Colonic mucosa (tissue), 4 donors: ENCODE measurements at regions not wholly inside any gene's neighbourhood (a gene's known extent, or its start where the extent isn't known, plus 50 kb on each side); places are given as distances from the start of the nearest gene placed in this dataset.

Experiments used
- DNase-seq: peaks from one replicate; pipeline ENCODE4 v3.0.0-alpha.2; 2020
- H3K27ac ChIP-seq: fragments of 200-600 bp; one replicate; pipeline ENCODE4 v1.8.0; 2021
- H3K27me3 ChIP-seq: fragments of 200-600 bp; one replicate; pipeline ENCODE4 v1.8.0; 2021
- H3K36me3 ChIP-seq: fragments of 200-600 bp; one replicate; pipeline ENCODE4 v1.8.0; 2021
- H3K4me1 ChIP-seq: fragments of 200-600 bp; one replicate; pipeline ENCODE4 v1.8.0; 2021; ENCODE audit warnings: mild to moderate bottlenecking
- H3K4me3 ChIP-seq: fragments of 200-600 bp; one replicate; pipeline ENCODE4 v1.8.0; 2021
- H3K9ac ChIP-seq, 2 donors: one replicate each; pipeline ENCODE4 v1.7.0; 2013; ENCODE audit warnings: control low read depth in 2 of 2, low read depth in 2 of 2, low read length in 2 of 2
- H3K9me3 ChIP-seq: fragments of 200-600 bp; one replicate; pipeline ENCODE4 v1.8.0; 2021
- intact Hi-C: fragments of 100-400 bp; cut with DNase I; formaldehyde crosslinking; loops from one replicate; pipeline ENCODE4 v1.14.1; 2022
- TF ChIP-seq, protein P1 (sequence below): fragments of 200-600 bp; IDR thresholded peaks from one replicate; pipeline ENCODE4 v1.8.0; 2022; ENCODE audit warnings: antibody characterized with exemption, mild to moderate bottlenecking
- donor health status: healthy.
- donor health status: DM: no; HTN: no; CAD: no.
- donor health status: DM: no; HTN: no; CAD: no.

DNA sequence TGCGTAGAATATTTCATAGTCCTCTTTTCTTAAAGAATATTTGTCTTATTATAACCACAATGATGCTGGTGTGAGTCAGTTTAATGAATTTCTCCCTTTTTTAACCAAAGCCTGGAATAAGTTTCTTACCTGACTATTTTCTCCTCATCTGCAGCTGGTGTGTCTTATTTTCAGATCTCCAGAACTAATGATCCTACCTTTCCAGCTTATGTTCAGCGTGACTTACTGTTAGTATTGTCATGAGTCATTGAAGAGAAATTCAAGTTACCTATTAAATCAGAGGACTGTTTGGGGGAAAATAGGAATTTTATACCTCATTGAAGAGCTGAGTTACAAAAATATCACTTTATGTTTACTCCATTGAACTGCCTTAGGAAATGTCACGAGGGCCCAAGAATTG lies 482.1 kb downstream of the RWDD3 start:
- intact Hi-C loops = no loop called here
- H3K4me3 ChIP-seq = no peak overlapping the region
- no peaks in the 10 kb centered on the region for H3K9me3 ChIP-seq
- H3K9ac ChIP-seq = no peak overlapping the region
- no peak for DNase-seq
- H3K27ac ChIP-seq = no peak overlapping the region
- H3K27me3 ChIP-seq = no peaks in the 10 kb centered on the region
- no peaks in the 10 kb centered on the region for H3K4me1 ChIP-seq
- H3K36me3 ChIP-seq = no peaks in the 10 kb centered on the region
- TF ChIP-seq, protein P1, sequence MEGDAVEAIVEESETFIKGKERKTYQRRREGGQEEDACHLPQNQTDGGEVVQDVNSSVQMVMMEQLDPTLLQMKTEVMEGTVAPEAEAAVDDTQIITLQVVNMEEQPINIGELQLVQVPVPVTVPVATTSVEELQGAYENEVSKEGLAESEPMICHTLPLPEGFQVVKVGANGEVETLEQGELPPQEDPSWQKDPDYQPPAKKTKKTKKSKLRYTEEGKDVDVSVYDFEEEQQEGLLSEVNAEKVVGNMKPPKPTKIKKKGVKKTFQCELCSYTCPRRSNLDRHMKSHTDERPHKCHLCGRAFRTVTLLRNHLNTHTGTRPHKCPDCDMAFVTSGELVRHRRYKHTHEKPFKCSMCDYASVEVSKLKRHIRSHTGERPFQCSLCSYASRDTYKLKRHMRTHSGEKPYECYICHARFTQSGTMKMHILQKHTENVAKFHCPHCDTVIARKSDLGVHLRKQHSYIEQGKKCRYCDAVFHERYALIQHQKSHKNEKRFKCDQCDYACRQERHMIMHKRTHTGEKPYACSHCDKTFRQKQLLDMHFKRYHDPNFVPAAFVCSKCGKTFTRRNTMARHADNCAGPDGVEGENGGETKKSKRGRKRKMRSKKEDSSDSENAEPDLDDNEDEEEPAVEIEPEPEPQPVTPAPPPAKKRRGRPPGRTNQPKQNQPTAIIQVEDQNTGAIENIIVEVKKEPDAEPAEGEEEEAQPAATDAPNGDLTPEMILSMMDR = no peak

DNA sequence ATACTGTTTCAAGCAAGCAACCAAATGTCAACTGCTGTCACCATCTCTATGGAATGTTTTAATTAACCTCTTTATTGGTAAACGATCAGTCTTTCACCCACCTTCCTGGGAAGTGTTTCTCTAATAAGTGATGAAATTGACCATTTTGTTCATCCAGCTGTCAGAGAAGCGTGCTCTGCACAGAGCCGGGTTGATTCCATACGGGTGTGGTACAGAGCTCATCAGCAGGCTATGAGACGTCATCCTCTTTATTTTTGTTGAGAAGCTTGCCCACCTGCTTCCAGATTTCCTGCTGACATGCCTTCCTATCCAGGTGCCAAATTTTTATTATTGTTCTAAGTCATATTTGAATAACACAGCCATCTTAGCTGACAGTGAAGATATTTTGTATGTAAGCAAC lies 482.5 kb downstream of the RWDD3 start:
- no peaks in the 10 kb centered on the region for H3K36me3 ChIP-seq
- no peak overlapping the region for H3K27ac ChIP-seq
- intact Hi-C loops = no loop called here
- H3K4me3 ChIP-seq = no peak overlapping the region
- TF ChIP-seq, protein P1 = no peak
- no peak overlapping the region for H3K9ac ChIP-seq
- DNase-seq = no peak
- H3K27me3 ChIP-seq = no peaks in the 10 kb centered on the region
- no peaks in the 10 kb centered on the region for H3K4me1 ChIP-seq
- no peaks in the 10 kb centered on the region for H3K9me3 ChIP-seq

DNA sequence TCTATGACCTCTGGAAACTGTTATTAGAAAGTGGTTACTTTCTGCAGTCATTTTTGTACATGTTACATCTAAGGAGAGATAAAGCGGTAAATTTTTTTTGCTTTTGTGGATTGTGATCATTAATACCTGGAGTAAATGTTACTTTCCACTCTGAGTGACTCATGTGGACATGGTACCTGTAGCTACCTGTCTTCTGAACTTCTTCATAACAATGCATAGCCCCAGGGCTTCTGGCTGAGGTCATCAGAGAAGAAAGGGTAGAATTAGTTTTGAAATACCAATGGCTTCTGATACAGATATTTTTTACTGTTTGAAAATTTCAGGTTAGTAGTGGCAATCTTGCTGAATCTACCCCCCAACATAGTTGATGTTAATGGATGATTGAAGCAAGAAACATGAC lies 489.3 kb downstream of the RWDD3 start:
- TF ChIP-seq, protein P1 = no peak
- H3K27ac ChIP-seq = no peak overlapping the region
- no peaks in the 10 kb centered on the region for H3K4me1 ChIP-seq
- H3K36me3 ChIP-seq = no peaks in the 10 kb centered on the region
- H3K9ac ChIP-seq = no peak overlapping the region
- H3K27me3 ChIP-seq = no peaks in the 10 kb centered on the region
- intact Hi-C loops = no loop called here
- H3K9me3 ChIP-seq = no peaks in the 10 kb centered on the region
- DNase-seq = no peak
- H3K4me3 ChIP-seq = no peak overlapping the region

DNA sequence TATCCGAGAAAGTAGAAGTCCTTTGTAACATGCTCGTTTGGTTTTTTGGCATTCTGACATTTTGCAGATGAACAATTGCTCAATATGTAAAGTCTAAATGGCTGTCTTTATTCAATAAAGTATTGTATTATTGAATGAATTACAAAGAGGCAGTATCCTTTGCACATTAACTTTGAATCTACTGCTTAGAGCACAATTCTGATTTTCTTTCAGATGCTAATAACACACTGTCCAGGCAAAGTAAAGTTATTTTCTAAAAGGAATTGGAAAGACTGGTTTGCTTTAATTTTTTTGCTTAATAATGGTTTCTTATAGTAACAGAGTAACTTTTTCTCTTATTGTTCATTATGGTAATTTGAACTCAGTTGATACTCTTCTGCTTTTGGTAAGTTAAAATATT lies 494.8 kb downstream of the RWDD3 start:
- DNase-seq = no peak
- intact Hi-C loops = no loop called here
- no peak overlapping the region for H3K9ac ChIP-seq
- H3K27me3 ChIP-seq = no peaks in the 10 kb centered on the region
- no peak overlapping the region for H3K27ac ChIP-seq
- TF ChIP-seq, protein P1 = no peak
- no peak overlapping the region for H3K4me3 ChIP-seq
- H3K36me3 ChIP-seq = no peaks in the 10 kb centered on the region
- no peaks in the 10 kb centered on the region for H3K9me3 ChIP-seq
- H3K4me1 ChIP-seq = no peaks in the 10 kb centered on the region

DNA sequence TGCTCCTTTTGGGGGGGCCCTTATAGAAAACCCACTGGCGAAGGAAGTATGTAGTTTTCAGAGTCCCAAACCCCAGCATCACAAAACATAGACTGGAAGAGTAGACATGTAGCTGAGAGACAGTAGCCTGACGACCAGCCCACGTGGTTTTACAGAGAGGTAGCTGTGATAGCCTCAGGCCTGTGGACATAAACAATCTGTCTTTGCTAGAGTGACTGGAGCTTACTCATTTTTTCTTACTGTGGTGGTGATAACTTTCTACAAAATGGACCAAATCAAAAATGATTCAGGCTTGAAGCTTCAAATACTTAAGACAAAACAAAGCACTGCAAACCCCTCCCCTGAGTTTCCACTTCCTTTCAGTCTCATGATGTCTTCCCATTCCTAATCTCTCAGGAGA lies 497.0 kb downstream of the RWDD3 start:
- Histone ChIP-seq H3K27ac (no peak overlapping the region), H3K4me1 (no peaks in the 10 kb centered on the region), H3K36me3 (no peaks in the 10 kb centered on the region), H3K9ac (no peak overlapping the region), H3K27me3 (no peaks in the 10 kb centered on the region), H3K9me3 (no peaks in the 10 kb centered on the region), H3K4me3 (no peak overlapping the region)
- intact Hi-C loops = no loop called here
- TF ChIP-seq, protein P1 = no peak
- no peak for DNase-seq

DNA sequence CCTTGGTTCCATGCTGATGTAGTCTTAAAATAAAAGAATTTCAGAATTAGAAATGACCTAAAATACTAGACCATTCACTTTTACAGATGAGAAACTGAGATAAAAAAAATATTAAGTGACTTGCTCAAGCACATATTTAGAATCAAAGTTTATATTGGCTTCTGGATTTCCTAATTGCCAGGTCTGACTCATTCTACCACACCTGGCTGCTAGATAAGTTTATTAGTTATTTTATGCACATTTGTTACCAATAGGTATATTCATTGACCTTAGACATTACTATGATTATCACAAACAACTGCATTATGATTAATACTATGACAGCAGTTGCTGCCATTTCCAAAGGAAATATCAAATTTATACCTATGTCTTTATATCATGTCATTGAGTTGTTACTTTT lies 497.5 kb downstream of the RWDD3 start:
- H3K36me3 ChIP-seq = no peaks in the 10 kb centered on the region
- H3K27ac ChIP-seq = no peak overlapping the region
- H3K9ac ChIP-seq = no peak overlapping the region
- DNase-seq = no peak
- intact Hi-C loops = no loop called here
- no peaks in the 10 kb centered on the region for H3K4me1 ChIP-seq
- H3K9me3 ChIP-seq = no peaks in the 10 kb centered on the region
- TF ChIP-seq, protein P1 = no peak
- H3K27me3 ChIP-seq = no peaks in the 10 kb centered on the region
- no peak overlapping the region for H3K4me3 ChIP-seq
